ENCODE measurements at regions not wholly inside any gene's neighbourhood (a gene's known extent, or its start where the extent isn't known, plus 50 kb on each side); places are given as distances from the start of the nearest gene placed in this dataset.

GRCh38 chr5:63164838-63165535, 586.4 kb downstream of the LRRC70 start:
- H3K9me1 ChIP-seq (ENCODE audit: insufficient read depth, low read length) = no peaks in the 10 kb centered on the region
- H3K18ac ChIP-seq (ENCODE audit: low read depth, low read length) = no peak overlapping the region
- H2BK15ac ChIP-seq (ENCODE audit: low read depth, low read length) = no peak overlapping the region
- no peaks in the 10 kb centered on the region for H3K79me1 ChIP-seq (ENCODE audit: low read depth in 1 of 2, low read length in 2 of 2)
- POLR2A ChIA-PET (ENCODE audit: unreplicated experiment) = no interaction called here
- dilution Hi-C loops (cut with HindIII; ENCODE audit: low sequenced_read_pairs, unreplicated experiment) = no loop called here
- H3K27ac ChIP-seq (ENCODE audit: insufficient read depth, low read length) = no peak overlapping the region
- no peaks in the 10 kb centered on the region for H3K27me3 ChIP-seq (ENCODE audit: control insufficient read depth, insufficient read depth, low read length)
- no peak overlapping the region for H4K5ac ChIP-seq (ENCODE audit: low read depth, low read length)
- no peak overlapping the region for H3K23ac ChIP-seq (ENCODE audit: low read depth, low read length)
- CTCF ChIA-PET = no interaction called here
- H3K36me3 ChIP-seq (ENCODE audit: control insufficient read depth, insufficient read depth, low read length) = no peaks in the 10 kb centered on the region
- in situ Hi-C loops (cut with MboI; ENCODE audit: low sequenced_read_pairs) = no loop called here
- no TSS peak for BruUV-seq (replicated peaks)
- TF ChIP-seq CEBPB (IDR thresholded peaks at IDR 0.05; ENCODE audit: low read depth, low read length) = no peak
- no peak for TF ChIP-seq RFX5 (IDR thresholded peaks at IDR 0.05; ENCODE audit: low read depth, low read length)
- no peak for TF ChIP-seq MXI1 (IDR thresholded peaks at IDR 0.05; ENCODE audit: borderline replicate concordance, low read depth, low read length)
- no peak for TF ChIP-seq ELK1 (IDR thresholded peaks at IDR 0.05; ENCODE audit: borderline replicate concordance, low read depth, low read length)
- TF ChIP-seq MAZ (IDR thresholded peaks at IDR 0.05; ENCODE audit: borderline replicate concordance, low read depth, low read length) = no peak
- TF ChIP-seq RCOR1 (IDR thresholded peaks at IDR 0.05; ENCODE audit: insufficient replicate concordance, low read length) = no peak
- TF ChIP-seq RAD21 (IDR thresholded peaks at IDR 0.05; ENCODE audit: low read length) = no peak
- no peak for TF ChIP-seq SMC3 (IDR thresholded peaks at IDR 0.05; ENCODE audit: low read depth, low read length)
- no peak for TF ChIP-seq FOS (IDR thresholded peaks at IDR 0.05; ENCODE audit: low read depth, low read length)
- no peak for TF ChIP-seq MAFK (IDR thresholded peaks at IDR 0.05; ENCODE audit: low read depth, low read length)
- TF ChIP-seq CTCF (conservative IDR thresholded peaks at IDR 0.05; ENCODE audit: low read depth, low read length) = no peak
- TF ChIP-seq CHD1 (IDR thresholded peaks at IDR 0.05; ENCODE audit: low read depth, low read length) = no peak
- no peak for TF ChIP-seq BHLHE40 (IDR thresholded peaks at IDR 0.05; ENCODE audit: low read depth, low read length)
- no peak for TF ChIP-seq NFE2L2 (IDR thresholded peaks at IDR 0.05; ENCODE audit: low read depth, low read length)
- TF ChIP-seq POLR2A (IDR thresholded peaks at IDR 0.05; ENCODE audit: low read depth, low read length) = no peak
- H3K9me3 ChIP-seq (ENCODE audit: control insufficient read depth, insufficient read depth, low read length) = no peaks in the 10 kb centered on the region
- ATAC-seq (ENCODE audit: low read depth) (no peak), DNase-seq (no peak)
- H3K9ac ChIP-seq (ENCODE audit: low read depth, low read length) = no peak overlapping the region
- no peak overlapping the region for H4K91ac ChIP-seq (ENCODE audit: insufficient read depth, low read depth, low read length)
- no peak overlapping the region for H3K4me2 ChIP-seq (ENCODE audit: low read depth, low read length)
- no peak overlapping the region for H2AFZ ChIP-seq (replicated peaks; ENCODE audit: low read length, poor library complexity)
- no peak overlapping the region for H3K4ac ChIP-seq (ENCODE audit: low read depth, low read length)
- no peak overlapping the region for H2BK5ac ChIP-seq (ENCODE audit: low read depth, low read length, poor library complexity, severe bottlenecking)
- no peak overlapping the region for H2AK5ac ChIP-seq (ENCODE audit: low read depth, low read length)
- H2BK120ac ChIP-seq (ENCODE audit: low read depth, low read length) = no peak overlapping the region
- H4K8ac ChIP-seq (ENCODE audit: low read depth in 2 of 2, low read length in 2 of 2) = no peak overlapping the region
- H2BK20ac ChIP-seq (ENCODE audit: low read depth, low read length) = no peak overlapping the region
- H3K4me3 ChIP-seq (ENCODE audit: insufficient read depth, low read depth, low read length) = no peak overlapping the region
- no peaks in the 10 kb centered on the region for H3K4me1 ChIP-seq (ENCODE audit: control insufficient read depth, insufficient read depth, low read length)
- no peak overlapping the region for H3K56ac ChIP-seq (ENCODE audit: extremely low read depth, insufficient read depth, low read length)
- no CpG with 5 or more reads among the region's 6 CpGs for WGBS, 2 experiments (ENCODE audit: extremely low coverage in 2 of 2, insufficient read length in 1 of 2)
- intact Hi-C loops (cut with micrococcal nuclease) = no loop called here
- no peaks in the 10 kb centered on the region for H4K20me1 ChIP-seq (ENCODE audit: insufficient read depth, low read length)
- no peak overlapping the region for H3K14ac ChIP-seq (replicated peaks; ENCODE audit: low read depth, low read length)
- no peak overlapping the region for H2AK9ac ChIP-seq (replicated peaks; ENCODE audit: low read depth, low read length, poor library complexity)

Data from IMR-90 (cell line).